ENCODE measurements at regions not wholly inside any gene's neighbourhood (a gene's known extent, or its start where the extent isn't known, plus 50 kb on each side); places are given as distances from the start of the nearest gene placed in this dataset.

DNA sequence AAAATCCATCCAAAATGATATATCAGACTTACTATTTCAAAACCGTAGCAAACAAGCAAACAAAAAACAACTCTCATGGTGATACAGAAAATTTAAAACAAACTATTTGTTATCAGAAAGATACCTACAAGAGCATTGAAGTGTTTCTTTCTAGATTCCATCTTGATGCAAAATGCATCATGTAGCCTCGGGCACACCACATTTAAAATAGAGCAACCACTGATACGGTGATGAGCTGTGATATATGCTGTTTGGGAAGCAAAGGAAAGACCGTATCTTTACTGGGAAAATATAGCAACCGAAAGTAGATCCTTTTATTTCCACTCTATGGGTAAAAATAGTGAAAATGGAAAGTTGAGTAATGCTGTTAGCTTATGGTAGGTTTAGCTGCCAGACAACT is 892.0 kb downstream of the GATA3 start:
- no peaks in the 10 kb centered on the region for H3K4me1 ChIP-seq
- no peak for DNase-seq
- no peak overlapping the region for H3K27ac ChIP-seq
- 58 to 68% methylated on average over 5 of the region's 5 CpGs for WGBS, 2 donors
- TF ChIP-seq, protein P1, sequence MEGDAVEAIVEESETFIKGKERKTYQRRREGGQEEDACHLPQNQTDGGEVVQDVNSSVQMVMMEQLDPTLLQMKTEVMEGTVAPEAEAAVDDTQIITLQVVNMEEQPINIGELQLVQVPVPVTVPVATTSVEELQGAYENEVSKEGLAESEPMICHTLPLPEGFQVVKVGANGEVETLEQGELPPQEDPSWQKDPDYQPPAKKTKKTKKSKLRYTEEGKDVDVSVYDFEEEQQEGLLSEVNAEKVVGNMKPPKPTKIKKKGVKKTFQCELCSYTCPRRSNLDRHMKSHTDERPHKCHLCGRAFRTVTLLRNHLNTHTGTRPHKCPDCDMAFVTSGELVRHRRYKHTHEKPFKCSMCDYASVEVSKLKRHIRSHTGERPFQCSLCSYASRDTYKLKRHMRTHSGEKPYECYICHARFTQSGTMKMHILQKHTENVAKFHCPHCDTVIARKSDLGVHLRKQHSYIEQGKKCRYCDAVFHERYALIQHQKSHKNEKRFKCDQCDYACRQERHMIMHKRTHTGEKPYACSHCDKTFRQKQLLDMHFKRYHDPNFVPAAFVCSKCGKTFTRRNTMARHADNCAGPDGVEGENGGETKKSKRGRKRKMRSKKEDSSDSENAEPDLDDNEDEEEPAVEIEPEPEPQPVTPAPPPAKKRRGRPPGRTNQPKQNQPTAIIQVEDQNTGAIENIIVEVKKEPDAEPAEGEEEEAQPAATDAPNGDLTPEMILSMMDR (IDR thresholded peaks at IDR 0.05) = no peak
- intact Hi-C loops (cut with DNase I) = no loop called here
- H3K27me3 ChIP-seq = no peaks in the 10 kb centered on the region
- H3K9me3 ChIP-seq = no peaks in the 10 kb centered on the region
- ATAC-seq = no peak
- no peak for FAIRE-seq
- no peaks in the 10 kb centered on the region for H3K36me3 ChIP-seq
- H3K4me3 ChIP-seq = no peak overlapping the region

DNA sequence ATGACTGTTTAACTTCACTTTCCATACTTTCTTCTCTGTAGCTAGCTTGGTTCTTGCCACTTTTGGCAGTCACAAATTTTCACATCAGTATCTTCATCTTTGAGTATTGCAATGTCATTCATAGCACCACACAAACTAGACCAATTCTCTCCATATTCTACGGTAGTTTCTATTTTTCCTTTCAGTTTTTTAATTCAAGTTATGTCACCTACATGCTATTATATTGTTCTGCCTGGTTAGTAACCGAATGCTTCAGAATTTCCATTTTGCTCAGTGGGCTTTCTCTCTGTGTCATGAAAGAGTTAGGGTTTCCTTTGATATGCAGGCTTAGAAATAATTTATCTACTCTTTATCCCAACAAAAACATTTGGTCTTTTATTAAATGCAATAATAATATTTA is 896.5 kb downstream of the GATA3 start:
- DNase-seq (no peak), ATAC-seq (no peak), FAIRE-seq (no peak)
- no peaks in the 10 kb centered on the region for H3K9me3 ChIP-seq
- TF ChIP-seq, protein P1 (IDR thresholded peaks at IDR 0.05) = no peak
- intact Hi-C loops (cut with DNase I) = no loop called here
- WGBS, 2 donors = 63 to 72% methylated on average over 2 of the region's 2 CpGs
- no peaks in the 10 kb centered on the region for H3K36me3 ChIP-seq
- no peaks in the 10 kb centered on the region for H3K27me3 ChIP-seq
- no peaks in the 10 kb centered on the region for H3K4me1 ChIP-seq
- H3K27ac ChIP-seq = no peak overlapping the region
- H3K4me3 ChIP-seq = no peak overlapping the region

DNA sequence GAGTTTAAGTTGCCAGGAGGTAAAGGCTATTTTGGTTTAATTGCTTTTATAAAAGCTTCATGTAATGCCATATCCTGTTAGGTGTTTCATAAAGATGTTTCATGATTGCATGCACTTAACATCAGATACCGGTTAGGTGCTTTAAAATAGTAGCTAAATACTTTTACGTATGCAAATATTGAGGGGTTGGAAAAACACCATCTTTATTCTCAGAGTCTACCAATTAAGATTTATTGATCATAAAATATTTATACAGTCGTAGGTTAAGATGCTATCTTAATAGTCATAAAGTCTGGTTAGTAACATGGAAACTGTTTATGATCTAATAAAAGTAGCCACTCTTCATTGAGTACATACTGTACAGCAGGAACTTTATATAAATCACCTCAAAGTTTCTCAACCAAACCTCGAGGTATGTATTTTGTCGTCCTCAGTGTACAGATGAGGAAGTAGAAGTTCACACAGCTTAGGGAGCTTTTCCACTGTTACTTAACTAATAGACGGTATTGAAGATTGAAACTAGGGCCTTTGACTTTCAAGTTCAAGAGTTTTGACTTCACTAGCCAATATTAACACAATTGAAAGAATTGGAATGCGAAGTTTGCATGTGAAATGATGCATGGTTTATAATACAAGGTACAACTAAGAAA is 897.1 kb downstream of the GATA3 start:
- no peak overlapping the region for H3K27ac ChIP-seq
- H3K36me3 ChIP-seq = no peaks in the 10 kb centered on the region
- DNase-seq = no peak
- no peaks in the 10 kb centered on the region for H3K9me3 ChIP-seq
- FAIRE-seq = no peak
- H3K4me1 ChIP-seq = no peaks in the 10 kb centered on the region
- no peak overlapping the region for H3K4me3 ChIP-seq
- intact Hi-C loops (cut with DNase I) = no loop called here
- WGBS, 2 donors = 51 to 62% methylated on average over 7 of the region's 7 CpGs
- ATAC-seq = no peak
- TF ChIP-seq, protein P1 (IDR thresholded peaks at IDR 0.05) = no peak
- no peaks in the 10 kb centered on the region for H3K27me3 ChIP-seq

DNA sequence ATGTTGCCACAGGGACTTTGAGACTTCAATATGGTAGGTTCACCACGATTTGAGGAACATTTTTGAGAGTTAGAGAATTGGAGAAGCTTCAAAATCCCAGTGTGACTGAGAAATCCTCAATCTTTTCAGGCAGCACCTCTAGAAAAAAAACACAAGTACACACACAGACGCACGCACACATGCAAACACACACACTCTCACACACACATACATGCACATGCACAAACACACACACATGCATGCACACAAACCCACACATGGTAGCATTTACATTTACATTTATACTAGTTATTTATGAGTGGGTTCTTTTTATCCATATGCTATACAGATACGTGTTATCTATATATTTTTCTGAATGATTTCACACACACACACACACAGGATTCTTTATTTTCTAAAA is 901.9 kb downstream of the GATA3 start:
- DNase-seq (no peak), FAIRE-seq (no peak), ATAC-seq (no peak)
- H3K27me3 ChIP-seq = peaks cover 0 to 6% (median 0%) of the 10 kb centered on the region in 4 donors
- no peaks in the 10 kb centered on the region for H3K36me3 ChIP-seq
- H3K4me3 ChIP-seq = no peak overlapping the region
- no peaks in the 10 kb centered on the region for H3K9me3 ChIP-seq
- TF ChIP-seq, protein P1 (IDR thresholded peaks at IDR 0.05) = no peak
- intact Hi-C loops (cut with DNase I) = no loop called here
- H3K27ac ChIP-seq = no peak overlapping the region
- WGBS, 2 donors = 55 to 62% methylated on average over 4 of the region's 4 CpGs
- no peaks in the 10 kb centered on the region for H3K4me1 ChIP-seq

DNA sequence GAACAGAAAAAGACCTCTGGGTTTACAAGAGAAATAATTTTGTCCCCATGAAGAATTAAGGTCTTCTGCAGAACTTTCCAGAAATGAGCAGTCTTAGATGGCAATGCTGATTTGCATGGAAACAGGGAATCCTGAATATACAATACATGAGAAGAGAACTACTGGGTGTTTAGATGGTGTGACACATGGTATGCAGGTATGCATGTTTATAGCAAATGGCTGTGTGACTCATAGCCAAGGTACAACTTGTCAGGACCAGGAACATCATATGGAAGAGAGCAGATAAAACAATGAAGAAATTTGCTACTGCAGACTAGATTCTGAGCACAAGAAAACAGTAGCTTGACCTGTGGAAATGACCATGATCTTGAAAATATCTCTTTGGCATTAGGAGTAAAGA is 907.8 kb downstream of the GATA3 start:
- Histone ChIP-seq H3K9me3 (no peaks in the 10 kb centered on the region), H3K36me3 (no peaks in the 10 kb centered on the region), H3K27me3 (peaks cover 0 to 6% (median 0%) of the 10 kb centered on the region in 4 donors), H3K27ac (no peak overlapping the region), H3K4me3 (no peak overlapping the region), H3K4me1 (no peaks in the 10 kb centered on the region)
- ATAC-seq (no peak), FAIRE-seq (no peak), DNase-seq (no peak)
- TF ChIP-seq, protein P1 (IDR thresholded peaks at IDR 0.05) = no peak
- intact Hi-C loops (cut with DNase I) = no loop called here
